NCI-H2227 (cell line): ENCODE measurements at regions not wholly inside any gene's neighbourhood (a gene's known extent, or its start where the extent isn't known, plus 50 kb on each side); places are given as distances from the start of the nearest gene placed in this dataset.

Experiments used
- DNase-seq: peaks from one replicate; lab custom pipeline; 2025; ENCODE audit not compliant: unreplicated experiment; lab: John Stamatoyannopoulos, UW

- no peak for DNase-seq
These were observed 679.5 kb downstream of the MATN1 start for GRCh38 chr1:30043731-30044408.

GRCh38 chr1:30043256-30043655, 680.1 kb downstream of the MATN1 start:
- no peak for DNase-seq

- no peak for DNase-seq
These were observed 680.8 kb downstream of the MATN1 start for GRCh38 chr1:30042438-30043147.

- no peak for DNase-seq
These were observed 681.5 kb downstream of the MATN1 start for GRCh38 chr1:30041741-30042437.

- no peak for DNase-seq
These were observed 683.0 kb downstream of the MATN1 start for GRCh38 chr1:30040081-30041019.

- no peak for DNase-seq
These were observed 683.9 kb downstream of the MATN1 start for GRCh38 chr1:30039354-30040080.

GRCh38 chr1:30038134-30039025, 685.0 kb downstream of the MATN1 start:
- DNase-seq, result no peak

- DNase-seq, result no peak
These were observed 685.9 kb downstream of the MATN1 start for GRCh38 chr1:30037251-30038118.

GRCh38 chr1:30036666-30037065, 686.7 kb downstream of the MATN1 start:
- DNase-seq, result no peak

GRCh38 chr1:30036229-30036547, 687.2 kb downstream of the MATN1 start:
- no peak for DNase-seq

- DNase-seq, result no peak
These were observed 687.7 kb downstream of the MATN1 start for GRCh38 chr1:30035522-30036228.

GRCh38 chr1:30034627-30035521, 688.5 kb downstream of the MATN1 start:
- peak; percentile 78 for DNase-seq

- DNase-seq, result no peak
These were observed 689.2 kb downstream of the MATN1 start for GRCh38 chr1:30034105-30034626.

GRCh38 chr1:30033256-30034104, 689.9 kb downstream of the MATN1 start:
- no peak for DNase-seq

GRCh38 chr1:30032302-30032701, 691.1 kb downstream of the MATN1 start:
- no peak for DNase-seq

- no peak for DNase-seq
These were observed 693.7 kb downstream of the MATN1 start for GRCh38 chr1:30029677-30030076.
